K562 (cell line): ENCODE measurements at regions not wholly inside any gene's neighbourhood (a gene's known extent, or its start where the extent isn't known, plus 50 kb on each side); places are given as distances from the start of the nearest gene placed in this dataset.
A peak's percentile ranks its signal among the peaks of the same experiment; 100 is the strongest.

Source experiments
- ATAC-seq: fragments of 200-7000 bp; cut with Tn5 transposase; 3 replicates; pipeline ENCODE4 v1.9.1; 2020; ENCODE audit warnings: moderate library complexity
- BruUV-seq: library from RNA; stranded (reverse); fragments of 400-500 nt; replicated peaks from 2 replicates; lab custom pipeline; 2021; lab: Mats Ljungman, UMichigan
- CTCF ChIA-PET: fragments of 300-600 bp; formaldehyde crosslinking; extraction: SDS; loops from one replicate; lab custom pipeline; 2021; ENCODE audit warnings: low intra/inter-chr PET ratio; lab: Yijun Ruan, JAX
- POLR2A ChIA-PET: fragments of 300-600, 350-650 bp; sonication (Branson Sonifier 250); formaldehyde crosslinking; extraction: SDS; loops from one replicate; lab custom pipeline; 2021; ENCODE audit warnings: antibody characterized with exemption, inconsistent platforms; lab: Yijun Ruan, JAX
- DNase-seq, 4 experiments: peaks; one replicate each; pipeline versions ENCODE4 v3.0.0 to v3.0.0-alpha.2; 2011 to 2018; ENCODE audit warnings: low spot score in 3 of 4, mixed read lengths in 3 of 4; ENCODE audit errors: extremely low read depth in 1 of 4
- FAIRE-seq: peaks from 2 replicates; lab custom pipeline; 2011; peaks lifted over from hg19 to GRCh38; lab: Jason Lieb, UNC
- H2AFZ ChIP-seq: 2 replicates; pipeline ENCODE4 v1.6.0; 2011; ENCODE audit warnings: low read depth, low read length, control low read depth, inconsistent platforms
- H3K27ac ChIP-seq: fragments of 200-600 bp; 3 replicates; pipeline ENCODE4 v1.8.0; 2011; ENCODE audit warnings: low read depth, mild to moderate bottlenecking, control low read depth, inconsistent platforms, low read length, moderate library complexity, mixed read lengths; ENCODE audit errors: extremely low read depth
- H3K27me3 ChIP-seq, 2 experiments: fragments of 300-600 bp in 1 of 2; 2 replicates in 1 of 2; 3 replicates in 1 of 2; pipeline versions ENCODE4 v1.6.0 to v1.8.0; 2011; ENCODE audit warnings: inconsistent platforms in 2 of 2, low read length in 2 of 2, mild to moderate bottlenecking in 1 of 2, mixed read lengths in 1 of 2, moderate library complexity in 1 of 2; ENCODE audit not compliant: control insufficient read depth in 2 of 2, insufficient read depth in 2 of 2
- H3K36me3 ChIP-seq: fragments of 300-600 bp; 3 replicates; pipeline ENCODE4 v1.8.0; 2011; ENCODE audit warnings: mild to moderate bottlenecking, low read length, inconsistent platforms; ENCODE audit not compliant: control insufficient read depth, insufficient read depth
- H3K4me1 ChIP-seq, 2 experiments: fragments of 200-600 bp in 1 of 2; replicated peaks in 1 of 2; 2 replicates in 1 of 2; 3 replicates in 1 of 2; pipeline versions ENCODE4 v1.5.1 to v1.8.0; 2011; ENCODE audit warnings: inconsistent platforms in 2 of 2, low read length in 2 of 2, mild to moderate bottlenecking in 1 of 2, mixed read lengths in 1 of 2, moderate library complexity in 1 of 2; ENCODE audit not compliant: control insufficient read depth in 2 of 2, insufficient read depth in 2 of 2
- H3K4me2 ChIP-seq: 2 replicates; pipeline ENCODE4 v1.6.1; 2011; ENCODE audit warnings: low read length, control low read depth, inconsistent platforms, mixed read lengths; ENCODE audit not compliant: insufficient read depth
- H3K4me3 ChIP-seq: fragments of 200-600 bp; sonication (generic), shearing (Covaris generic); 2 replicates; pipeline ENCODE4 v1.5.1; 2016; ENCODE audit warnings: control low read depth, inconsistent platforms
- H3K79me2 ChIP-seq: fragments of 200-600 bp; 3 replicates; pipeline ENCODE4 v1.8.0; 2011; ENCODE audit warnings: low read length, inconsistent platforms; ENCODE audit not compliant: control insufficient read depth, insufficient read depth
- H3K9ac ChIP-seq, 2 experiments: 2 replicates each; pipeline versions ENCODE4 v1.6.0 to v1.6.1; 2011; ENCODE audit warnings: low read depth in 2 of 2, low read length in 2 of 2, control low read depth in 1 of 2, inconsistent platforms in 1 of 2, mild to moderate bottlenecking in 1 of 2, mixed read lengths in 1 of 2; ENCODE audit not compliant: insufficient read depth in 1 of 2
- H3K9me1 ChIP-seq: one replicate; pipeline ENCODE4 v1.6.0; 2011; ENCODE audit warnings: inconsistent platforms, mild to moderate bottlenecking, low read length, moderate library complexity; ENCODE audit not compliant: control insufficient read depth, insufficient read depth
- H3K9me3 ChIP-seq: replicated peaks from 2 replicates; pipeline ENCODE4 v1.5.1; 2011; ENCODE audit warnings: low read depth, low read length, inconsistent platforms; ENCODE audit not compliant: control insufficient read depth, insufficient read depth
- H4K20me1 ChIP-seq: replicated peaks from 2 replicates; pipeline ENCODE4 v1.6.1; 2011; ENCODE audit warnings: low read length, inconsistent platforms, mixed read lengths; ENCODE audit not compliant: control insufficient read depth, insufficient read depth
- CEBPB ChIP-seq: fragments of 450-650 bp; IDR thresholded peaks from 2 replicates; pipeline ENCODE4 v1.6.1; 2016; ENCODE audit warnings: missing genetic modification characterization, missing compliant biosample characterization
- ELK3 ChIP-seq: fragments of 450-650 bp; formaldehyde crosslinking; IDR thresholded peaks from 2 replicates; pipeline ENCODE4 v1.4.0; 2020; ENCODE audit warnings: mild to moderate bottlenecking
- FOSL1 ChIP-seq: fragments of 200-800 bp; sonication (Bioruptor generic); conservative IDR thresholded peaks from 2 replicates; pipeline ENCODE4 v1.6.1; 2016; ENCODE audit warnings: missing genetic modification characterization, missing compliant biosample characterization
- GATA2 ChIP-seq: sonication (generic); formaldehyde crosslinking; IDR thresholded peaks from 2 replicates; pipeline ENCODE4 v1.4.0; 2020; ENCODE audit warnings: mild to moderate bottlenecking, missing genetic modification reagents
- GTF2F1 ChIP-seq: IDR thresholded peaks from 2 replicates; pipeline ENCODE4 v1.6.1; 2011; ENCODE audit warnings: low read depth, low read length, improper control_type of control experiment
- KLF6 ChIP-seq: fragments of 250-450 bp; sonication (Bioruptor Pico); IDR thresholded peaks from 2 replicates; pipeline ENCODE4 v1.4.0; 2020; ENCODE audit warnings: mild to moderate bottlenecking, moderate library complexity, borderline replicate concordance
- MCM5 ChIP-seq: fragments of 450-650 bp; IDR thresholded peaks from 2 replicates; pipeline ENCODE4 v1.6.1; 2016; ENCODE audit warnings: low read depth
- POLR2AphosphoS2 ChIP-seq: IDR thresholded peaks from 2 replicates; pipeline ENCODE4 v1.6.1; 2012; ENCODE audit warnings: low read length, improper control_type of control experiment
- PYGO2 ChIP-seq: fragments of 450-650 bp; IDR thresholded peaks from 2 replicates; pipeline ENCODE4 v1.6.1; 2016; ENCODE audit warnings: mild to moderate bottlenecking, missing genetic modification characterization, moderate library complexity, missing compliant biosample characterization
- RAD21 ChIP-seq, 2 experiments: fragments of 250-450 bp in 1 of 2; fragments of 450-650 bp in 1 of 2; sonication (Bioruptor Pico) in 1 of 2; formaldehyde crosslinking in 1 of 2; IDR thresholded peaks in 1 of 2; conservative IDR thresholded peaks in 1 of 2; 2 replicates each; pipeline versions ENCODE4 v1.4.0 to v1.8.0; 2020 to 2022; ENCODE audit warnings: mild to moderate bottlenecking in 2 of 2, moderate library complexity in 1 of 2
- RBM22 ChIP-seq: fragments of 200-400 bp; formaldehyde crosslinking; IDR thresholded peaks from 2 replicates; pipeline ENCODE4 v1.6.1; 2018; ENCODE audit warnings: low read length, low read depth; ENCODE audit not compliant: poor library complexity, severe bottlenecking
- SMAD2 ChIP-seq: fragments of 150-350 bp; IDR thresholded peaks from 2 replicates; pipeline ENCODE4 v1.6.1; 2014; ENCODE audit warnings: low read depth, mild to moderate bottlenecking, low read length
- SNRNP70 ChIP-seq: fragments of 200-400 bp; formaldehyde crosslinking; optimal IDR thresholded peaks from 2 replicates; pipeline ENCODE3; 2017; ENCODE audit warnings: low read depth, low read length
- ZNF282 ChIP-seq: sonication (generic); formaldehyde crosslinking; IDR thresholded peaks from 2 replicates; pipeline ENCODE4 v1.8.1; 2023; ENCODE audit warnings: missing genetic modification reagents
- ZNF609 ChIP-seq: sonication (generic); formaldehyde crosslinking; IDR thresholded peaks from 2 replicates; pipeline ENCODE4 v1.8.1; 2023; ENCODE audit warnings: missing genetic modification reagents, mild to moderate bottlenecking, borderline replicate concordance
- ZZZ3 ChIP-seq: fragments of 450-650 bp; IDR thresholded peaks from 2 replicates; pipeline ENCODE4 v1.6.1; 2016; ENCODE audit warnings: antibody characterized with exemption, mild to moderate bottlenecking, moderate library complexity
- WGBS: fragments of 100-300 bp; shearing (Covaris generic); methylation state at CpG from one replicate; pipeline ENCODE4 v1.1.6; 2016; ENCODE audit warnings: low coverage, mixed read lengths; ENCODE audit not compliant: insufficient coverage; ENCODE audit errors: missing lambda C conversion rate; 5-methylcytosine and 5-hydroxymethylcytosine counted together
- in situ Hi-C: fragments of 300-500 bp; cut with MboI; formaldehyde crosslinking; loops from 4 replicates; pipeline ENCODE4 v1.15.0; 2018; ENCODE audit warnings: inconsistent platforms, mixed read lengths
- intact Hi-C: fragments of 100-400 bp; cut with micrococcal nuclease; formaldehyde crosslinking; loops from 2 replicates; pipeline ENCODE4 v1.14.2; 2022
- TF ChIP-seq, protein P1 (sequence below), 3 experiments: IDR thresholded peaks in 2 of 3; conservative IDR thresholded peaks in 1 of 3; 2 replicates each; pipeline ENCODE4 v1.5.1; 2011 to 2012; ENCODE audit warnings: low read length in 3 of 3, mild to moderate bottlenecking in 3 of 3, control low read depth in 2 of 3, improper control_type of control experiment in 1 of 3, inconsistent platforms in 1 of 3, low read depth in 1 of 3, mixed read lengths in 1 of 3, moderate library complexity in 1 of 3; ENCODE audit not compliant: insufficient read depth in 2 of 3

DNA sequence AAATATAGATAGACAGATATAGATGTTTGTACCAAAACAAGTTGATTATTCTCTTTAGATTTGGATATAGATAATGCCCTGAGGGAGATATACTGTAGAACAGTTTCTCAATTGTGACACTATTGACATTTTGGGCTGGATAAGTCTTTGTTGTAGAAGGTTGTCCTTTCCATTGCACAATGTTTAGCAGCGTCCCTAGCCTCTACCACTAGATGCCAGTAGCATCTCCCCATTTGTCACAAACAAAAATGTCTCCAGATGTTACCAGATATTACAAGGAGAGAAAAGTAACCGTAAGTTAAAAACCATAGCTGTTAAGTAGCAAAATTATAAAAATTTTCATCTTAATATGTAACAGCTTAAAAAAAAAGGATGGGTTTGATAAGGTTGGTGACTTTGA lies 2595.3 kb downstream of the ARAP2 start:
- WGBS: 8% methylated on average over 2 of the region's 2 CpGs
- no peak for ATAC-seq
- peak in 1 of 4 experiments; percentile 5 for DNase-seq
- ChIA-PET CTCF (no interaction called here), POLR2A (no interaction called here)
- H3K36me3 ChIP-seq: no peaks in the 10 kb centered on the region
- no peaks in the 10 kb centered on the region for H3K4me1 ChIP-seq
- BruUV-seq: no TSS peak
- intact Hi-C loops: no loop called here
- FAIRE-seq: no peak
- H3K9me1 ChIP-seq: no peaks in the 10 kb centered on the region
- H3K27ac ChIP-seq: no peak overlapping the region
- no peaks in the 10 kb centered on the region for H3K27me3 ChIP-seq
- H3K4me3 ChIP-seq: no peak overlapping the region
- in situ Hi-C loops: no loop called here
- H3K79me2 ChIP-seq: no peaks in the 10 kb centered on the region
- no peak overlapping the region for H3K4me2 ChIP-seq
- H2AFZ ChIP-seq: no peak overlapping the region
- H3K9me3 ChIP-seq: no peaks in the 10 kb centered on the region
- H4K20me1 ChIP-seq: no peaks in the 10 kb centered on the region
- no peak overlapping the region for H3K9ac ChIP-seq
- TF ChIP-seq SMAD2: no peak
- no peak for TF ChIP-seq ZNF609 (CRISPR knock-in tag)
- peak; percentile 65 for TF ChIP-seq CEBPB (tag)
- no peak for TF ChIP-seq POLR2AphosphoS2
- TF ChIP-seq KLF6 (CRISPR knock-in tag): no peak
- no peak for TF ChIP-seq SNRNP70
- no peak for TF ChIP-seq GATA2 (CRISPR knock-in tag)
- peak; percentile 25 to 48 for TF ChIP-seq RAD21 (CRISPR knock-in tag; conservative IDR thresholded peaks at IDR 0.05 in 1 of 2, IDR thresholded peaks at IDR 0.05 in 1 of 2)
- TF ChIP-seq RBM22: no peak
- no peak for TF ChIP-seq FOSL1 (tag)
- TF ChIP-seq ZZZ3: no peak
- TF ChIP-seq, protein P1, sequence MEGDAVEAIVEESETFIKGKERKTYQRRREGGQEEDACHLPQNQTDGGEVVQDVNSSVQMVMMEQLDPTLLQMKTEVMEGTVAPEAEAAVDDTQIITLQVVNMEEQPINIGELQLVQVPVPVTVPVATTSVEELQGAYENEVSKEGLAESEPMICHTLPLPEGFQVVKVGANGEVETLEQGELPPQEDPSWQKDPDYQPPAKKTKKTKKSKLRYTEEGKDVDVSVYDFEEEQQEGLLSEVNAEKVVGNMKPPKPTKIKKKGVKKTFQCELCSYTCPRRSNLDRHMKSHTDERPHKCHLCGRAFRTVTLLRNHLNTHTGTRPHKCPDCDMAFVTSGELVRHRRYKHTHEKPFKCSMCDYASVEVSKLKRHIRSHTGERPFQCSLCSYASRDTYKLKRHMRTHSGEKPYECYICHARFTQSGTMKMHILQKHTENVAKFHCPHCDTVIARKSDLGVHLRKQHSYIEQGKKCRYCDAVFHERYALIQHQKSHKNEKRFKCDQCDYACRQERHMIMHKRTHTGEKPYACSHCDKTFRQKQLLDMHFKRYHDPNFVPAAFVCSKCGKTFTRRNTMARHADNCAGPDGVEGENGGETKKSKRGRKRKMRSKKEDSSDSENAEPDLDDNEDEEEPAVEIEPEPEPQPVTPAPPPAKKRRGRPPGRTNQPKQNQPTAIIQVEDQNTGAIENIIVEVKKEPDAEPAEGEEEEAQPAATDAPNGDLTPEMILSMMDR (IDR thresholded peaks at IDR 0.05 in 2 of 3, conservative IDR thresholded peaks at IDR 0.05 in 1 of 3; ENCODE audit: insufficient read depth in 2 of 3, low read depth in 1 of 3, low read length in 3 of 3): 0 out of 6 replicates have a peak, but pooled peaks of 1 of the 3 experiments have one; percentile 2
- no peak for TF ChIP-seq GTF2F1
- no peak for TF ChIP-seq ZNF282 (CRISPR knock-in tag)
- TF ChIP-seq PYGO2 (tag): no peak
- TF ChIP-seq MCM5: no peak
- TF ChIP-seq ELK3 (CRISPR knock-in tag): no peak
